ENCODE measurements at regions not wholly inside any gene's neighbourhood (a gene's known extent, or its start where the extent isn't known, plus 50 kb on each side); places are given as distances from the start of the nearest gene placed in this dataset.

DNA sequence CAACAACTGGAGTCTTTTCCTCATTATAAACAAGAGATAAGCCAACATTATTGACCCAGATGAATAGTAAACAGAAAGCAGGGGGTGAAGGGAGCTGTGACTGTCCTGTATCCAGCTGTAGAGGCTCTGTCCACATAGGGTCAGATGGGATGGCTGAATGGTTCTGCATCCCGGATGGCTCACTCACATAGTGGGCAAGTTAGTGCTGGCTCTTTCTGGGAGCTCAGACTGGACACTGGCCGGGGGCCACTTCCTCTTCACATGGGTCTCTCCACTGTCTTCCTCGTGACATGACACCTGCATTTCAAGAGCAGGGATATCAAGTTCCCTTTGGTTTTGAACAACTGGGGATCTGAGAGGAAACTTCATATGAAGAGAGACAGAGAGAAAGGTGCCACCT is 969.6 kb upstream of the TMEM132C start:
- Histone ChIP-seq H3K27ac (ENCODE audit: low read depth) (no peak overlapping the region), H3K27me3 (ENCODE audit: insufficient read depth) (no peaks in the 10 kb centered on the region), H3K9me2 (ENCODE audit: insufficient read depth) (no peaks in the 10 kb centered on the region), H3K79me2 (replicated peaks; ENCODE audit: insufficient read depth) (no peaks in the 10 kb centered on the region), H3F3A (replicated peaks; ENCODE audit: low read depth) (no peaks in the 10 kb centered on the region), H3K4me3 (no peak overlapping the region), H3K4me2 (no peak overlapping the region), H4K20me1 (replicated peaks; ENCODE audit: insufficient read depth) (no peaks in the 10 kb centered on the region), H3K4me1 (ENCODE audit: insufficient read depth) (no peaks in the 10 kb centered on the region), H3K36me3 (ENCODE audit: insufficient read depth) (no peaks in the 10 kb centered on the region), H2AFZ (no peak overlapping the region)
- Mint-ChIP-seq H3K27me3 (ENCODE audit: insufficient read depth, low read depth, poor library complexity) (no peaks in the 10 kb centered on the region), H3K9me3 (peaks cover 99% of the 10 kb centered on the region), H3K4me1 (no peaks in the 10 kb centered on the region), H3K36me3 (ENCODE audit: low read depth) (peaks cover 51% of the 10 kb centered on the region), H3K27ac (no peak overlapping the region), H3K4me3 (no peak overlapping the region)
- TF ChIP-seq JUNB (IDR thresholded peaks at IDR 0.05; ENCODE audit: unreplicated experiment) (no peak), ZNF331 (CRISPR knock-in tag; IDR thresholded peaks at IDR 0.05; ENCODE audit: low read depth) (no peak), NANOG (IDR thresholded peaks at IDR 0.05; ENCODE audit: borderline replicate concordance) (no peak), STAT1 (IDR thresholded peaks at IDR 0.05; ENCODE audit: unreplicated experiment) (no peak), EZH2phosphoT487 (IDR thresholded peaks at IDR 0.05; ENCODE audit: unreplicated experiment) (no peak), ZNF114 (CRISPR knock-in tag; IDR thresholded peaks at IDR 0.05) (no peak), EZH2 (IDR thresholded peaks at IDR 0.05; ENCODE audit: low read depth, unreplicated experiment) (no peak), CREB1 (CRISPR knock-in tag; IDR thresholded peaks at IDR 0.05; ENCODE audit: low read depth) (no peak), POLR2AphosphoS5 (IDR thresholded peaks at IDR 0.05; ENCODE audit: low read depth) (no peak)
- TF ChIP-seq, protein P1, sequence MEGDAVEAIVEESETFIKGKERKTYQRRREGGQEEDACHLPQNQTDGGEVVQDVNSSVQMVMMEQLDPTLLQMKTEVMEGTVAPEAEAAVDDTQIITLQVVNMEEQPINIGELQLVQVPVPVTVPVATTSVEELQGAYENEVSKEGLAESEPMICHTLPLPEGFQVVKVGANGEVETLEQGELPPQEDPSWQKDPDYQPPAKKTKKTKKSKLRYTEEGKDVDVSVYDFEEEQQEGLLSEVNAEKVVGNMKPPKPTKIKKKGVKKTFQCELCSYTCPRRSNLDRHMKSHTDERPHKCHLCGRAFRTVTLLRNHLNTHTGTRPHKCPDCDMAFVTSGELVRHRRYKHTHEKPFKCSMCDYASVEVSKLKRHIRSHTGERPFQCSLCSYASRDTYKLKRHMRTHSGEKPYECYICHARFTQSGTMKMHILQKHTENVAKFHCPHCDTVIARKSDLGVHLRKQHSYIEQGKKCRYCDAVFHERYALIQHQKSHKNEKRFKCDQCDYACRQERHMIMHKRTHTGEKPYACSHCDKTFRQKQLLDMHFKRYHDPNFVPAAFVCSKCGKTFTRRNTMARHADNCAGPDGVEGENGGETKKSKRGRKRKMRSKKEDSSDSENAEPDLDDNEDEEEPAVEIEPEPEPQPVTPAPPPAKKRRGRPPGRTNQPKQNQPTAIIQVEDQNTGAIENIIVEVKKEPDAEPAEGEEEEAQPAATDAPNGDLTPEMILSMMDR (conservative IDR thresholded peaks at IDR 0.05; ENCODE audit: low read depth in 2 of 2), result no peak
- TF ChIP-seq, protein P2, sequence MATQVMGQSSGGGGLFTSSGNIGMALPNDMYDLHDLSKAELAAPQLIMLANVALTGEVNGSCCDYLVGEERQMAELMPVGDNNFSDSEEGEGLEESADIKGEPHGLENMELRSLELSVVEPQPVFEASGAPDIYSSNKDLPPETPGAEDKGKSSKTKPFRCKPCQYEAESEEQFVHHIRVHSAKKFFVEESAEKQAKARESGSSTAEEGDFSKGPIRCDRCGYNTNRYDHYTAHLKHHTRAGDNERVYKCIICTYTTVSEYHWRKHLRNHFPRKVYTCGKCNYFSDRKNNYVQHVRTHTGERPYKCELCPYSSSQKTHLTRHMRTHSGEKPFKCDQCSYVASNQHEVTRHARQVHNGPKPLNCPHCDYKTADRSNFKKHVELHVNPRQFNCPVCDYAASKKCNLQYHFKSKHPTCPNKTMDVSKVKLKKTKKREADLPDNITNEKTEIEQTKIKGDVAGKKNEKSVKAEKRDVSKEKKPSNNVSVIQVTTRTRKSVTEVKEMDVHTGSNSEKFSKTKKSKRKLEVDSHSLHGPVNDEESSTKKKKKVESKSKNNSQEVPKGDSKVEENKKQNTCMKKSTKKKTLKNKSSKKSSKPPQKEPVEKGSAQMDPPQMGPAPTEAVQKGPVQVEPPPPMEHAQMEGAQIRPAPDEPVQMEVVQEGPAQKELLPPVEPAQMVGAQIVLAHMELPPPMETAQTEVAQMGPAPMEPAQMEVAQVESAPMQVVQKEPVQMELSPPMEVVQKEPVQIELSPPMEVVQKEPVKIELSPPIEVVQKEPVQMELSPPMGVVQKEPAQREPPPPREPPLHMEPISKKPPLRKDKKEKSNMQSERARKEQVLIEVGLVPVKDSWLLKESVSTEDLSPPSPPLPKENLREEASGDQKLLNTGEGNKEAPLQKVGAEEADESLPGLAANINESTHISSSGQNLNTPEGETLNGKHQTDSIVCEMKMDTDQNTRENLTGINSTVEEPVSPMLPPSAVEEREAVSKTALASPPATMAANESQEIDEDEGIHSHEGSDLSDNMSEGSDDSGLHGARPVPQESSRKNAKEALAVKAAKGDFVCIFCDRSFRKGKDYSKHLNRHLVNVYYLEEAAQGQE (IDR thresholded peaks at IDR 0.05; ENCODE audit: unreplicated experiment), result no peak
- TF ChIP-seq, protein P3, sequence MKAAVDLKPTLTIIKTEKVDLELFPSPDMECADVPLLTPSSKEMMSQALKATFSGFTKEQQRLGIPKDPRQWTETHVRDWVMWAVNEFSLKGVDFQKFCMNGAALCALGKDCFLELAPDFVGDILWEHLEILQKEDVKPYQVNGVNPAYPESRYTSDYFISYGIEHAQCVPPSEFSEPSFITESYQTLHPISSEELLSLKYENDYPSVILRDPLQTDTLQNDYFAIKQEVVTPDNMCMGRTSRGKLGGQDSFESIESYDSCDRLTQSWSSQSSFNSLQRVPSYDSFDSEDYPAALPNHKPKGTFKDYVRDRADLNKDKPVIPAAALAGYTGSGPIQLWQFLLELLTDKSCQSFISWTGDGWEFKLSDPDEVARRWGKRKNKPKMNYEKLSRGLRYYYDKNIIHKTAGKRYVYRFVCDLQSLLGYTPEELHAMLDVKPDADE (IDR thresholded peaks at IDR 0.05), result no peak
- TF ChIP-seq, protein P4, sequence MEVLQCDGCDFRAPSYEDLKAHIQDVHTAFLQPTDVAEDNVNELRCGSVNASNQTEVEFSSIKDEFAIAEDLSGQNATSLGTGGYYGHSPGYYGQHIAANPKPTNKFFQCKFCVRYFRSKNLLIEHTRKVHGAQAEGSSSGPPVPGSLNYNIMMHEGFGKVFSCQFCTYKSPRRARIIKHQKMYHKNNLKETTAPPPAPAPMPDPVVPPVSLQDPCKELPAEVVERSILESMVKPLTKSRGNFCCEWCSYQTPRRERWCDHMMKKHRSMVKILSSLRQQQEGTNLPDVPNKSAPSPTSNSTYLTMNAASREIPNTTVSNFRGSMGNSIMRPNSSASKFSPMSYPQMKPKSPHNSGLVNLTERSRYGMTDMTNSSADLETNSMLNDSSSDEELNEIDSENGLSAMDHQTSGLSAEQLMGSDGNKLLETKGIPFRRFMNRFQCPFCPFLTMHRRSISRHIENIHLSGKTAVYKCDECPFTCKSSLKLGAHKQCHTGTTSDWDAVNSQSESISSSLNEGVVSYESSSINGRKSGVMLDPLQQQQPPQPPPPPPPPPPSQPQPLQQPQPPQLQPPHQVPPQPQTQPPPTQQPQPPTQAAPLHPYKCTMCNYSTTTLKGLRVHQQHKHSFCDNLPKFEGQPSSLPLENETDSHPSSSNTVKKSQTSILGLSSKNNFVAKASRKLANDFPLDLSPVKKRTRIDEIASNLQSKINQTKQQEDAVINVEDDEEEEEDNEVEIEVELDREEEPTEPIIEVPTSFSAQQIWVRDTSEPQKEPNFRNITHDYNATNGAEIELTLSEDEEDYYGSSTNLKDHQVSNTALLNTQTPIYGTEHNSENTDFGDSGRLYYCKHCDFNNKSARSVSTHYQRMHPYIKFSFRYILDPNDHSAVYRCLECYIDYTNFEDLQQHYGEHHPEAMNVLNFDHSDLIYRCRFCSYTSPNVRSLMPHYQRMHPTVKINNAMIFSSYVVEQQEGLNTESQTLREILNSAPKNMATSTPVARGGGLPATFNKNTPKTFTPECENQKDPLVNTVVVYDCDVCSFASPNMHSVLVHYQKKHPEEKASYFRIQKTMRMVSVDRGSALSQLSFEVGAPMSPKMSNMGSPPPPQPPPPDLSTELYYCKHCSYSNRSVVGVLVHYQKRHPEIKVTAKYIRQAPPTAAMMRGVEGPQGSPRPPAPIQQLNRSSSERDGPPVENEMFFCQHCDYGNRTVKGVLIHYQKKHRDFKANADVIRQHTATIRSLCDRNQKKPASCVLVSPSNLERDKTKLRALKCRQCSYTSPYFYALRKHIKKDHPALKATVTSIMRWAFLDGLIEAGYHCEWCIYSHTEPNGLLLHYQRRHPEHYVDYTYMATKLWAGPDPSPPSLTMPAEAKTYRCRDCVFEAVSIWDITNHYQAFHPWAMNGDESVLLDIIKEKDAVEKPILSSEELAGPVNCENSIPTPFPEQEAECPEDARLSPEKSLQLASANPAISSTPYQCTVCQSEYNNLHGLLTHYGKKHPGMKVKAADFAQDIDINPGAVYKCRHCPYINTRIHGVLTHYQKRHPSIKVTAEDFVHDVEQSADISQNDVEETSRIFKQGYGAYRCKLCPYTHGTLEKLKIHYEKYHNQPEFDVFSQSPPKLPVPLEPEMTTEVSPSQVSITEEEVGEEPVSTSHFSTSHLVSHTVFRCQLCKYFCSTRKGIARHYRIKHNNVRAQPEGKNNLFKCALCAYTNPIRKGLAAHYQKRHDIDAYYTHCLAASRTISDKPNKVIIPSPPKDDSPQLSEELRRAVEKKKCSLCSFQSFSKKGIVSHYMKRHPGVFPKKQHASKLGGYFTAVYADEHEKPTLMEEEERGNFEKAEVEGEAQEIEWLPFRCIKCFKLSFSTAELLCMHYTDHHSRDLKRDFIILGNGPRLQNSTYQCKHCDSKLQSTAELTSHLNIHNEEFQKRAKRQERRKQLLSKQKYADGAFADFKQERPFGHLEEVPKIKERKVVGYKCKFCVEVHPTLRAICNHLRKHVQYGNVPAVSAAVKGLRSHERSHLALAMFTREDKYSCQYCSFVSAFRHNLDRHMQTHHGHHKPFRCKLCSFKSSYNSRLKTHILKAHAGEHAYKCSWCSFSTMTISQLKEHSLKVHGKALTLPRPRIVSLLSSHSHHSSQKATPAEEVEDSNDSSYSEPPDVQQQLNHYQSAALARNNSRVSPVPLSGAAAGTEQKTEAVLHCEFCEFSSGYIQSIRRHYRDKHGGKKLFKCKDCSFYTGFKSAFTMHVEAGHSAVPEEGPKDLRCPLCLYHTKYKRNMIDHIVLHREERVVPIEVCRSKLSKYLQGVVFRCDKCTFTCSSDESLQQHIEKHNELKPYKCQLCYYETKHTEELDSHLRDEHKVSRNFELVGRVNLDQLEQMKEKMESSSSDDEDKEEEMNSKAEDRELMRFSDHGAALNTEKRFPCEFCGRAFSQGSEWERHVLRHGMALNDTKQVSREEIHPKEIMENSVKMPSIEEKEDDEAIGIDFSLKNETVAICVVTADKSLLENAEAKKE (CRISPR knock-in tag; IDR thresholded peaks at IDR 0.05), result no peak
- no peak for DNase-seq (ENCODE audit: low spot score)
- no peak for ATAC-seq
